Fibroblast of skin of right quadriceps (primary cell): ENCODE measurements at regions not wholly inside any gene's neighbourhood (a gene's known extent, or its start where the extent isn't known, plus 50 kb on each side); places are given as distances from the start of the nearest gene placed in this dataset.
A peak's percentile ranks its signal among the peaks of the same experiment; 100 is the strongest.

Source experiments
- DNase-seq: peaks from one replicate; pipeline ENCODE4 v3.0.0-alpha.2; 2013

- DNase-seq, result no peak
Measured at GRCh38 chr7:54810401-54810800, 51.4 kb upstream of the SEC61G start.

- peak; percentile 91 for DNase-seq
Measured at GRCh38 chr7:54811041-54811845, 52.2 kb upstream of the SEC61G start.

- peak; percentile 71 for DNase-seq
Measured at GRCh38 chr7:54811846-54812254, 52.8 kb upstream of the SEC61G start.

- DNase-seq, result no peak
Measured at GRCh38 chr7:54812756-54813322, 53.8 kb upstream of the SEC61G start.

GRCh38 chr7:54813398-54813797 is 54.4 kb upstream of the SEC61G start:
- no peak for DNase-seq

GRCh38 chr7:54814401-54814800 is 55.4 kb upstream of the SEC61G start:
- DNase-seq, result no peak

GRCh38 chr7:54817152-54817551 is 58.1 kb upstream of the SEC61G start:
- DNase-seq, result no peak

- no peak for DNase-seq
Measured at GRCh38 chr7:54823776-54824175, 64.8 kb upstream of the SEC61G start.

GRCh38 chr7:54824655-54825054 is 65.6 kb upstream of the SEC61G start:
- DNase-seq, result no peak

- no peak for DNase-seq
Measured at GRCh38 chr7:54825368-54825767, 66.4 kb upstream of the SEC61G start.

GRCh38 chr7:54827734-54828133 is 68.7 kb upstream of the SEC61G start:
- DNase-seq, result no peak

GRCh38 chr7:54831046-54831643 is 72.1 kb upstream of the SEC61G start:
- DNase-seq, result peak; percentile 44

GRCh38 chr7:54831644-54832095 is 72.7 kb upstream of the SEC61G start:
- no peak for DNase-seq

GRCh38 chr7:54833001-54833467 is 74.0 kb upstream of the SEC61G start:
- no peak for DNase-seq

- no peak for DNase-seq
Measured at GRCh38 chr7:54837168-54837567, 78.2 kb upstream of the SEC61G start.

GRCh38 chr7:54837761-54838160 is 78.8 kb upstream of the SEC61G start:
- no peak for DNase-seq

- DNase-seq, result no peak
Measured at GRCh38 chr7:54838175-54838910, 79.3 kb upstream of the SEC61G start.

- DNase-seq, result peak; percentile 18
Measured at GRCh38 chr7:54839575-54840213, 80.7 kb upstream of the SEC61G start.

GRCh38 chr7:54841772-54842697 is 83.0 kb upstream of the SEC61G start:
- DNase-seq, result peak; percentile 94

GRCh38 chr7:54843841-54844355 is 84.9 kb upstream of the SEC61G start:
- DNase-seq, result no peak

- DNase-seq, result peak; percentile 31
Measured at GRCh38 chr7:54846273-54846672, 87.3 kb upstream of the SEC61G start.
